Lung (tissue), 11 donors: ENCODE measurements at regions not wholly inside any gene's neighbourhood (a gene's known extent, or its start where the extent isn't known, plus 50 kb on each side); places are given as distances from the start of the nearest gene placed in this dataset.

Experiments
- ATAC-seq: fragments of 200-7000 bp; cut with Tn5 transposase; one replicate; pipeline ENCODE4 v1.9.1; 2020; ENCODE audit warnings: moderate number of reproducible peaks; ENCODE audit not compliant: insufficient read depth, low FRiP score
- DNase-seq, 3 donors: peaks; one replicate each; pipeline ENCODE4 v3.0.0-alpha.2; 2013 to 2017
- H3K27ac ChIP-seq, 2 donors: one replicate each; pipeline ENCODE4 v1.5.1; 2013; ENCODE audit warnings: mild to moderate bottlenecking in 2 of 2, moderate library complexity in 2 of 2, control low read depth in 1 of 2, inconsistent platforms in 1 of 2, low read depth in 1 of 2, low read length in 1 of 2
- H3K27me3 ChIP-seq, 3 donors: one replicate each; pipeline ENCODE4 v1.5.1; 2013; ENCODE audit warnings: low read length in 2 of 3; ENCODE audit not compliant: control insufficient read depth in 3 of 3, insufficient read depth in 3 of 3
- H3K36me3 ChIP-seq, 4 donors: one replicate each; pipeline ENCODE4 v1.5.1; 2013; ENCODE audit warnings: low read length in 4 of 4, mild to moderate bottlenecking in 1 of 4, moderate library complexity in 1 of 4; ENCODE audit not compliant: control insufficient read depth in 4 of 4, insufficient read depth in 4 of 4
- H3K4me1 ChIP-seq, 5 donors: one replicate each; pipeline ENCODE4 v1.5.1; 2013; ENCODE audit warnings: low read length in 5 of 5, mild to moderate bottlenecking in 2 of 5, moderate library complexity in 1 of 5; ENCODE audit not compliant: control insufficient read depth in 5 of 5, insufficient read depth in 5 of 5
- H3K4me3 ChIP-seq: one replicate; pipeline ENCODE4 v1.5.1; 2013; ENCODE audit warnings: mild to moderate bottlenecking, control low read depth, moderate library complexity
- H3K9ac ChIP-seq, 2 donors: one replicate each; pipeline ENCODE4 v1.5.1; 2013; ENCODE audit warnings: low read length in 2 of 2, control low read depth in 1 of 2; ENCODE audit not compliant: insufficient read depth in 1 of 2
- H3K9me3 ChIP-seq, 4 donors: one replicate each; pipeline ENCODE4 v1.5.1; 2013; ENCODE audit warnings: low read length in 3 of 4, mild to moderate bottlenecking in 1 of 4, moderate library complexity in 1 of 4; ENCODE audit not compliant: control insufficient read depth in 4 of 4, insufficient read depth in 3 of 4
- CTCF ChIP-seq: IDR thresholded peaks from 2 replicates; pipeline ENCODE4 v1.5.1; 2012; ENCODE audit warnings: mild to moderate bottlenecking; ENCODE audit errors: control extremely low read depth, extremely low read depth
- WGBS, 2 donors: extraction: QIAGEN DNeasy Blood & Tissue Kit; methylation state at CpG; one replicate each; pipeline ENCODE4 v1.1.7; 2013; 5-methylcytosine and 5-hydroxymethylcytosine counted together
- donor health status: control.
- donor health status: control.
- donor health status: Bipolar disorder and iron deficiency.
- donor health status: healthy.
- donor health status: DM: yes; HTN: yes; CAD: no.

DNA sequence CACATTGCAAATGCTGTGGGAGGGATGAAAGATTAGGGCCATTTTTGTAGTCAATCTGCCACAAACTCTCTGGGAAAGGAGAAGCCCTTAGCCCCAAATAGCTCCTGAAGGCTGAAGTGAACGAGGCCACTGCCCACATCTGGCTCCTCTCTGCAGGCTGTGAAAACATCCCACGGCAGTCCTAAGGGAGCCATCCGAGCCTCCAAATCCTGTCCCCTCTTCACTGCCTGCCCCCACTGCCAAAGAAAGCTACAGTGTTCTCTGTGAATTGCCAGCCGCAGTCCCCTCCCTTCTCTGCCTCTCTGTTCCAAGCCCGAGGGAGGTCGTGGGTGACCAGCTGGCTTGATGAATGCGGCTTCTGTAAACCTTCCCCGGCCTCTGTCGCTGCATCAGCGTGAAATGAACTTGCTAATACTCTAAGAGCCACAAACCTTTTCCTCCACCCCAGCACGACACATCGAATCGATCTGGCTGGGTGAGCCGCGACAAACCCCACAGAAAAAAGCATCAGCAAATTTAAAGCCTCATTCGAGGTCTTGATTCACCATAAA, 180.7 kb upstream of the NRXN3 start:
- TF ChIP-seq CTCF = no peak
- Histone ChIP-seq H3K4me1 (no peaks in the 10 kb centered on the region), H3K9ac (no peak overlapping the region), H3K4me3 (no peak overlapping the region), H3K36me3 (no peaks in the 10 kb centered on the region), H3K9me3 (no peaks in the 10 kb centered on the region), H3K27me3 (no peaks in the 10 kb centered on the region), H3K27ac (peak overlapping the region in 1 of 2 donors; percentile 17)
- peak in 1 of 3 donors; percentile 9 for DNase-seq
- 60 to 74% methylated on average over 16 of the region's 16 CpGs for WGBS, 2 donors
- no peak for ATAC-seq

DNA sequence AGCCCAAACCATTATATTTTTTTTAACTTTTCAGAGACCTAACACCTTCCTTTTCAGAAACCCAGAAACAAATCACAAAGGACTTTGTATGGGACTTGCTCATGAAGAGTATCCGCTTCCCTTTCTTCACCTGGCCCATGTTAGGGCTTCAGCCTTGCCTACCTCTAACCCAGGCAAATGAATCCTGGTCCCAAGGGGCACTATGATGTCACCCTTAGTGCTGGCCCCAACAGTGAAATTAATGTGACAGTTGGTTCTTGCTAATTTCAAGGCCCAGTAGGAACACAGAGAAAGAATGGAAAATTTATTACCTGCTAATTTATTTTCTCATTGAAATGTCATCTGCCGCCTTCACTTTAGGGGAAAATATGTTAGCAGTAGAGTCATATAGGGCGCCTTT, 179.8 kb upstream of the NRXN3 start:
- WGBS, 2 donors = 83 to 97% methylated on average over 3 of the region's 3 CpGs

GRCh38 chr14:77991128-77991772, 178.9 kb upstream of the NRXN3 start:
- no peak for ATAC-seq
- WGBS, 2 donors = 43 to 50% methylated on average over 4 of the region's 4 CpGs
- no peak overlapping the region for H3K27ac ChIP-seq
- H3K9me3 ChIP-seq = no peaks in the 10 kb centered on the region
- no peak overlapping the region for H3K4me3 ChIP-seq
- TF ChIP-seq CTCF = no peak
- H3K27me3 ChIP-seq = no peaks in the 10 kb centered on the region
- H3K36me3 ChIP-seq = no peaks in the 10 kb centered on the region
- no peaks in the 10 kb centered on the region for H3K4me1 ChIP-seq
- no peak overlapping the region for H3K9ac ChIP-seq
- DNase-seq = no peak

More for the DNA sequence above, 179.8 kb upstream of the NRXN3 start:
- H3K4me1 ChIP-seq = no peaks in the 10 kb centered on the region
- no peaks in the 10 kb centered on the region for H3K9me3 ChIP-seq
- no peak overlapping the region for H3K27ac ChIP-seq
- TF ChIP-seq CTCF = no peak
- H3K27me3 ChIP-seq = no peaks in the 10 kb centered on the region
- no peak overlapping the region for H3K4me3 ChIP-seq
- no peaks in the 10 kb centered on the region for H3K36me3 ChIP-seq
- ATAC-seq (no peak), DNase-seq (no peak)
- H3K9ac ChIP-seq = no peak overlapping the region
